Fibroblast of upper back skin (primary cell): ENCODE measurements at regions not wholly inside any gene's neighbourhood (a gene's known extent, or its start where the extent isn't known, plus 50 kb on each side); places are given as distances from the start of the nearest gene placed in this dataset.
A peak's percentile ranks its signal among the peaks of the same experiment; 100 is the strongest.

ENCODE experiments used
- DNase-seq: peaks from one replicate; pipeline ENCODE4 v3.0.0-alpha.2; 2013

DNA sequence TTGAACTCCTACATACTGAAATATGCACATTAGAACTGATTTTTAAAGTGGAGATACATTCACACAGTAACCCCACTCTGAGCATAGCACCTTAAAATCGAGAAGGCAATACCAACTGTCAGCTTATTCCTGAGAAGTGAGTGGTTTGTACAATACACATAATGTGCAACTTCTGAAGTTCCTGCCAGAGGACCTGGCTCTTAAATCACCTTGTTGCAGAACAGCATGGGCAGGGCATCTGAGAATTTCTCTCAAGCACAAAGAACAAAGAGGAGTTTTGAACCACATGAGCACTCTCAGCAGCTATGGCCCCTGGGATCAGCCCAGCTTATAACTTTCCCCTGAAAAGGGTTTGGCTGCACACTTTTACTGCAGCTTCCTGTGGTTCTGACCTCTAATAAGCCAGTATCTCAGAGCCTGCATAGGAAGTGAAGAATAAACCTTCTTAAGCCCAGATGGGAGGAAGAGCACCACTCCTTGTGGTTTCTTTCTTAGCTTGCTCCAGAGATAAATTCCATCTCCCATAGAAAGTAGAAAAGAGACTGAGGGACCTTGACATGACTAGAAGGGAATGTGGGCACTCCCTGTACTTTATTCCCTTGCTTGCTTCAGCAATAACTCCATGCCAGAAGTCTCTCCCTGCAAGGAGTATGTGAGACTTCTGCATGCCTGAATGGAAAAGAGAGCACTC, 862.3 kb downstream of the SUCLG1 start:
- peak; percentile 70 for DNase-seq

DNA sequence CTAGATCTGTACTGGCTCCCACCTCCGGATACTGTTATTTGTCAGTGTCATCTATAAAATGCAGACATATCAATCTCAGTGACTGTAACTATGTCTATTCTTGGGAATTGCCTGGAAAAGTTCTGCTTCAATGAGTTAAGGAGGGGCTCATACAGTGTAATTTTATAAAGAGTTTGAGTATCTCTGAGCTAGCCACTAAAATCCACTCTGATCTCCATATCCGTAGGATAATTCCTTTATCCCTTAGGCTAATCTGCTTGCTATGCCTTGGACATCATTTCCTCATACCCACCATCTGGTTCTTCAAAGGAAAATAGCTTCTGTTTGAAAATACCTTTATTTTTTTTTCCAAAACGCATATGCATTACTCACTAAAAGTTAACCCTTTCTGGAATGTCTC, 863.2 kb downstream of the SUCLG1 start:
- peak; percentile 76 for DNase-seq

DNA sequence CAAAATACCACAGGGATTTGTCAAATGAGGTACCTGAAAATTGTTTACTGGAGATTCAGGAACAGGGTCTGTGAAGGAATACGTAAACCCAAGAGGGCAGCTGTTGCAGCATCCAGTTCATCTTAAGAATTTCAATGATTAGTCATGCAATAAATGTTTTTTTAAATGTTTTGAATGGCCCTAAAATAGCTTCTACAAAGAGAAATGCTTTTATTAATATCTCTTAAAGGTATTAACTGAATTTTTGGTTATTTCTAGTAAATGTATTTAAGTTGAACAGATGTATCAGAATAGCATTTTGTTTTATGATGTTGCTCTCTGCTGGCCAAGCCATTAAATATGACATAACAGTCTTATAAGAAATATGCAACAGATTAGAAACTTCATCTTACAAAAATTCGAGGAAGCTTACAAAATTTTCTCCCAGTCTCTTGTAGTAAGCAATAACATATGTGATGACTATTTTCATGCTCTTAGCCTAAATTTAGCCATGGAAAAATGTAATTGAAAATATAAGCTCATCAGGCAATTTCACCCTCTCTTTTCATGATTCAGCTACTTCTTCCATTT, 863.9 kb downstream of the SUCLG1 start:
- peak; percentile 90 for DNase-seq

DNA sequence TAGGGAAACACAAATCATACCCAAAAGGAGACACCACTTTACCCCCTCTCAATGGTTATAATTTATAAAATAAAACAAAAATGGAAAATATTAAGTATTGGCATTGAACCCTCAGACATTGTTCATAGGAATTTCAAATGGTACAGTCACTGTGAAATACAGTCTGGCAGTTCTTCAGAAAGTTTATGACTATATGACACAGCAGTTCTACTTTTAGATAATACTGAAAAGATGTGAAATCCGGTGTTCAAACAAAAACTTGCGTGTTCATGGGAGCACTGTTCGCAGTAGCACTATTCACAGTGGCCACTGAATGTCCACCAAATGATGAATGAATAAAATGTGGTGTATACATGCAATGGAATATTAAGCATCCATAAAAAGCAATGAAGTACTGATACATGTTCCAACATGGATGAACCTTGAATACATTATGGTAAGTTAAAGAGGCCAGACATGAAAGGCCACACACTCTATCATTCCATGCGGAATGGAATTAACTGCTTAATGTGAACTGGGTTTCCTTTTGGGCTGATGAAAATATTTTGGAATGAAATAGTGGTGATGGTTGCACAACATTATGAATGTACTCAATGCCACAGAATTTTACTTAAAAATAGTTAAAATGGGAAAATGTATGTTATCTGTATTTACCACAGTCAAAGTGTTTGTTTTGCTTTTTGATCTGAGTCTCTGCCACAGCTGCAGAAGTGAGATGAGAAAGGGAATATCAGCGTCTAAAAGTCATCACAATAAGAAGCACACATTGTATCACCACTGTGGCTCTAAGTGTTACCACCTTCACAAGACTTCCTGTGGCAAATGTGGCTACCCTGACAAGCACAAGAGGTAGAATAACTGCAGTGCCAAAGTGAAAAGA, 864.6 kb downstream of the SUCLG1 start:
- peak; percentile 77 for DNase-seq

DNA sequence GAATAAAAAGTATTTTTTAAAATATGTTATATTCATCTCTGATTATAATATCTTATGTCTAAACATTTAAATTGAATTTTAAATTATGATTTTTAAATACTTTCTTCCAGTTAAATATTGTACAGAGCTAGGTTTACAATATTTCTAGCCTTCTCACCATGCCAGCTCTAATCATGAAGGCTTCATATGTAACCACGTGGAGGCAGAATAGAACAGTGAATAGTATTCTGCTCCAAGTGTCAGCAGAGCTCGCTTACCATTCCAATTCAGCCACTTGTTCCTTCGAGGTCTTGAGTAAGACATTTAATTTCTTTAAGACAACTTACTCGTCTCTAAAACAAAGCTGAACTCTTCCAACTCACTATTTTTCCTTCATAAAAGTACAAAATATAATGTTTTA, 871.8 kb downstream of the SUCLG1 start:
- no peak for DNase-seq

DNA sequence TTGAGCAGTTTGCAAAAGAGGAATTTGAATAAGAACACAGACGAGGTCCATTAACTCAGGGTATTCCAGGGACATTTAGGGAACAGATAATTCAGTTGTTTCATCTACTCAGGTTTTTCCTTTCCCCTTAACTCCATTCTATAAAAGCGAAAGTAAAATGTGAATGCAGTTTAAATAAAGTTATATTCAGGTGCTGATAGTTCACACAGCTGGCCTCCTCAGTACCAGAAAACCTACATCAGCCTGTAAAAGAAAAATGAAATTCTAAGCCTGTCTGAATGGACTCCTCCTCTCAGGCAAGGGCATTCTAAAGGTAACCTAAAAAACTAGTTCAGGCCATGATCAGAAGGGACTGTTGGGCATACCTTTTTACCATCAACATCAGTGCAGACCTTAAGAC, 873.8 kb downstream of the SUCLG1 start:
- no peak for DNase-seq

GRCh38 chr2:83584672-83585071, 874.4 kb downstream of the SUCLG1 start:
- peak; percentile 87 for DNase-seq

GRCh38 chr2:83582589-83582988, 876.5 kb downstream of the SUCLG1 start:
- no peak for DNase-seq

GRCh38 chr2:83579507-83579906, 879.6 kb downstream of the SUCLG1 start:
- DNase-seq = no peak

- no peak for DNase-seq
Observed at GRCh38 chr2:83578405-83578804, 880.7 kb downstream of the SUCLG1 start.

GRCh38 chr2:83574614-83575013, 884.5 kb downstream of the SUCLG1 start:
- no peak for DNase-seq

DNA sequence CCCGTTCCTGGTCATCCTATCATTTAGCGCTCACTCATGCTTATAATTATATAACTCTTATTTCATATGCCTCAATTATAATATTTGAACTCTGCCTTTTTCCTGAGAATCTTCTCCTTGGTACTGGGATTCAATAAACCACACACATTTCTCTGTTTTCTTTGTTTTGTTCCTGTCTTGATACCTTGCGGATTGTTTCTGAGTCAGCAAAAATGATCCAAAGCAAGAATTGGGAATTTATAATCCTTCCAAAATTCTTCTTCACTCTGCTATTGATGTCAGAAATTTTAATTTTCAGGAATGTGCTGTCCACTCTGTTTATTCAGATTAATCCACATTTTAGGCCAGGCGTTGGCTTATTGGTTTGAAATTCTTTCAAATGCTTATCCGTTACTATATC, 886.0 kb downstream of the SUCLG1 start:
- DNase-seq = no peak

- DNase-seq = no peak
Observed at GRCh38 chr2:83572400-83572799, 886.7 kb downstream of the SUCLG1 start.

- no peak for DNase-seq
Observed at GRCh38 chr2:83567551-83567950, 891.5 kb downstream of the SUCLG1 start.

DNA sequence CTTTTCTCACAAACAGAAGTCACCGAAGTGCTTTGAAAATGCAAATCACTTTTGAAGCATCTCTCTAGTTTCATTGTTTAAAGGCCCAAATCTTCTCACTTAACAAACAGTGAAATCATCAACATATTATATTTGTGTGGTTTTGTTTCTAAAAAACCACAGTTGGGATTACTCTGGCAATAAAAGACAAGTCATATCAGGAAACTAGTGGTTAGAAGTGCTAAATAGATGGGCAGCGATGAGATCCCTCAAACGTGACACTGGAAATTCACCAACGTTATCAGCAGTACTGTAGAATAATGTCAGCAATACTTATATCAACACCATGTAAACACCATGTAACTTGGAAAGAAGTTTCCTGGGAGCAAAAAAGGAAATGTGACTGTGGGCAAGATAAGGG, 893.5 kb downstream of the SUCLG1 start:
- no peak for DNase-seq

DNA sequence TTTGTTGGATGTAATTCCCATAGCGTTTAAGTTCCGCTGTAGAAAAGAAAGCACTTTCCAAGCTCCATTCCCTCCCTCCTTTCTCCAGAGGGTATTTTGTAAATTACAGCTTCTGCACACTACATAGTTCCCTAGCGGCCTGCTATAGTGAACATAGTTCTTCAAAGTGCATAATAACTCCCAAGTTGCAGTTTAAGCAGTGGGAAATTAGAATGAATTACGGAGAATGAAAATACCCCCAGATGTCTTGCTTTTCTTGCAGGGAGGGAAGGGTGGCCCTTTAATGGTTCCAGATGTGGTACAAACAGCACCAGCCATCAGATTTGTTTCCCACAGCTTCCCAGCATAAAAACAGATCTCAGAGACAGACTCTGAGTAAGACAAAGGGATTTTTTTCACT, 893.9 kb downstream of the SUCLG1 start:
- peak; percentile 32 for DNase-seq

DNA sequence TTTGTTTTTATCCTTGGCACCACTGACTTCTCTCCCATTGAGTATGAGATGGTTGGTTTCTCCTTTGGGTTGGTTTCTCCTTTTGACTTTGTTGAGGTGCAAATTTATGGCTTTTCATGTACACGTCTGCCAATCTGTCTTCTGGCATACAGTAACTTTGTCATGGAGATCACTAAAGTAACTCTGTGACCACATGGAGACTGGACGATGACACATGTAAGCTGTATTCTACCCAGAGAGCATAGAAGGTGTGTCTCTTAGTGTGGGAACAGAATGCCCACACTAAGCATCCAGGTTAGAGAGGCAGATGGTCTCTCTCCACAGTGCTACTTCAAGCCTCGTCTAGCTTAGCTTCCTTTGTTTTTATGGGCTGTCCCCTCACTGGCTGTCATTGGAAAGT, 897.5 kb downstream of the SUCLG1 start:
- no peak for DNase-seq

DNA sequence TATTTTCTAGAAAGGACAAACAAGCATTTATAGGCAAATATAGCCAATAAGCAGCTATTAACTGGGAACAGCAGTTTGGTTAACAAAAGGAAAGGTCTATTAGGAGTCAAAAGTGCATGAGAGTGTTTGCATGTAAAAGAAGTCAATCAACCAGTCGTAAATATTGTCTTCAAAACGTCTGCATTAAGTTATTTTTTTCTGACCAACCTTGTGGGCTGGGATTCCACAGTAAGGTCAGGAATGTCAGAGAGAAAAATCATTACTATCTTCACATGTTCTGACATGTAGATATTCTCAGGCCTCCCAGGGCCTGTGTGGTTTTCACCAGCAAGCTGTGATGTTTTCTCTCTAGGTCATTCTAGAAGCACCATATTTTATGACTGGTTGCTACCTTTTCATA, 922.5 kb downstream of the SUCLG1 start:
- peak; percentile 36 for DNase-seq

DNA sequence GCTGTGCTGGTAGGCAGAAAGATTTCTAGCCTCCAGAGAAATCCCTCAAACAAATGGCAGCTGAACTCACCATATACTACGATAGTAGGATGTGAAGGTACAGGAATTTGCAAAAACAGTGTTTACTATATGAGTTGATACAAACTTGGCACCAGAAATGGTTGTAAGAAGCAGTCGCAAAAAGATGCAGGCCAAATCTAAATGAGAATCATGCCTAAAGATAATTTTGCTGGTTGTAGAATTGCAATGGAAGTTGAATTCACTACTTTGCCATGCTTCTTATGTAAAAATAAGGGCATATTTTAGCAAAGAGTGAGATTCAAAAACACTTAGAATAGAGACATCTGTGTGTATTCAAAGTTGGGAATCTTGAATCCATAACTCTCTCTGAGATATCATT, 924.7 kb downstream of the SUCLG1 start:
- no peak for DNase-seq

DNA sequence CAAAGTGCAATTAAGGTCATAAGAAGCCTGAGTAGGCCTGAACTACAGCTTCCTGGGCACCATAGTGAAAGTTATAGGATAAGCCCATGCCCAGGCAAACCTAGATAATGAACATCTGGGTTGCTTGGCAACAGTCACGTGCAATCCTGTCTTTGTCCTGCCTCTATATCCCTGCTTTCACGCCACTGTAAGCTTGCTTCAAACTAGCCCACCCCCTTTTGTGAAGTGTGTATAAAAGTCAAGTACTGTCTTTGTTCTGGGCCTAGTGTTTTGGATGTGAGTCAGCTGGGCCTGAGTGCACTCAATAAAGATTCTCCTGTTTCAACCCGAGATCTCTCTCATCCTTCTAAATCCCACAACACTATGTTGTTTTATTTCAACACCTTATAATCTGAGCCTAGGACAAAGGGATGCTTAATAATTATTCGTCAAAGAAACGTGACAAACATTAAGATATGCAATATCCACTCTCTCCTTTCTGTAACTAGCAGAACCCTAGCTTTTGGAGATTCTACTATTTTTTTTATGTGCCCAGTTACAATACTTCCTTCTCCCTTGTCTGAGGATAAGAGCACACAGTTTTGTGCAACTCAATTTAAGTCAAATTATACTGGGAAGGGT, 927.8 kb downstream of the SUCLG1 start:
- DNase-seq = no peak

DNA sequence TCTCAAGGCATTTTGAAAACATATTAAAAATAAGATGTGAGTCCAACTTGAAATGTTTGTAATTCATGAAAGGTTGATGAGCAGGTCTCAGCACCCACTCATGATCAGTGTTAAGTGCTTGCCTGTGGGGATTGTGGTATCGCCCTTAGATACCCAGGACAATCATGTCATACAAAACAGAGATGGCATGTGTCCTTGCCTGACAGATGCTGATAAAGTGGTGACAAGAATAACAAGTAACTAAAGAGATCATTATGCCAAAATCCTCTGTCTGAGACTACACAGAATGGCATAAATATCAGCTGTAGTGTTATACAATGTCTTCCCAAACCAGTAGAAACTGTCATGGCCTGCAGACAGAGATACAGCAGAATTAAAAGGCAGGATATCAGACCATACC, 930.3 kb downstream of the SUCLG1 start:
- no peak for DNase-seq

DNA sequence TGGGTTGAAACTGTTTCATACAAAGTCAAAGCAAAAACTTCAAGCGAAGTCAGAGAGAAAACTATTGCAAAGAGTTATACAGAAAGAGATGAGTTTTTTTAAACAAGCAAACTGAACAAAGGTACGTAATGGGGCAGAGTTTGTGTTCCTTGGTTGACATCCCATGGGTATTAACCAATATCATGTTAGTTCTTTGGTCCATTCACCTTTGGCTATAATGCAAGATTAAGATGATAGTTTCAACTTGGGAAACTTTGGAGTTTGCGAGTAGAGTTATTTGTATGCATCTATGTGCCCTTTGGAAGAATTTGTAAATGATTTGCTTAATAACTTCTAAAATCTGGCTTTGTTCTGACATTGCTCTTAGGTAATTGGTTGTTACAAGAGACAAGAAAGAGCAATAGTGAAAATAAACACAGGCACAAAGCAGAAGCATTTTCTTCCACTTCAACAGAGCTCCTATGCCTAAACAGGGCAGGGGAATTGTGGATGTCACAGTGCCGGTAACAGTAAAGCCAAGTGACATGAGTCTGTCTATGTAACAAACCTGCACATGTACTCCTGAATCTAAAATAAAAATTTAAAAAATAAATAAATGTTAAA, 936.1 kb downstream of the SUCLG1 start:
- DNase-seq = no peak

- DNase-seq = no peak
Observed at GRCh38 chr2:83517727-83518368, 941.2 kb downstream of the SUCLG1 start.
